ENCODE measurements at regions not wholly inside any gene's neighbourhood (a gene's known extent, or its start where the extent isn't known, plus 50 kb on each side); places are given as distances from the start of the nearest gene placed in this dataset.
"Not testable (repeated sequence)": the region's sequence is repeated elsewhere in the genome, so short reads cannot be mapped to it uniquely, and the experiment has no call there.

GRCh38 chrX:947262-947661 lies 265.2 kb downstream of the CRLF2 start:
- TF ChIP-seq CTCF, POLR2AphosphoS5, POLR2A, EP300 (IDR thresholded peaks at IDR 0.05): not testable (repeated sequence)

Measured in upper lobe of left lung (tissue), 4 donors.